ENCODE measurements at regions not wholly inside any gene's neighbourhood (a gene's known extent, or its start where the extent isn't known, plus 50 kb on each side); places are given as distances from the start of the nearest gene placed in this dataset.

DNA sequence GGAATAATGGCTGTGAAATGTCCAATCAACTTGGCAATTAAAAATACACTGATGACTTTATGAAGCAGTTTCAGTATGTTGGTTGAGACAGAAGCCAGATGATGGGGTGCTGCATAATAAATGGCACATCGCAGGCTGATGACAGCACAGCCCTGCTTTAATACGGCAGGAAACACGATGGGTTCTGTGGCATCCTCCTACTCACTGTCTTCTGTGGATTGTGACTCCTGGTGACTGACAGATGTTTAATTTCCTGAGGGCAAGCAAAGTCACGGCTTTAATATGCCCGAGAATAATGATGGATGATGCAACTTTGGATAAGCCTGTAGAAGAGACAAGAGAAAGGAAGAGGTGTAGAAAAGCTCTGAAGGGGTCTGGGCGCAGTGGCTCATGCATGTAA is 295.4 kb downstream of the TRIML1 start:
- TF ChIP-seq FOXP2 (optimal IDR thresholded peaks at IDR 0.05; ENCODE audit: borderline replicate concordance, extremely low read depth, extremely low read length, insufficient read depth) (no peak), TAF1 (IDR thresholded peaks at IDR 0.05; ENCODE audit: borderline replicate concordance, insufficient read depth, low read length) (no peak), SIN3A (IDR thresholded peaks at IDR 0.05; ENCODE audit: borderline replicate concordance, insufficient read depth, low read length) (no peak), POLR2AphosphoS5 (IDR thresholded peaks at IDR 0.05; ENCODE audit: low read depth, low read length) (no peak)
- TF ChIP-seq, protein P1, sequence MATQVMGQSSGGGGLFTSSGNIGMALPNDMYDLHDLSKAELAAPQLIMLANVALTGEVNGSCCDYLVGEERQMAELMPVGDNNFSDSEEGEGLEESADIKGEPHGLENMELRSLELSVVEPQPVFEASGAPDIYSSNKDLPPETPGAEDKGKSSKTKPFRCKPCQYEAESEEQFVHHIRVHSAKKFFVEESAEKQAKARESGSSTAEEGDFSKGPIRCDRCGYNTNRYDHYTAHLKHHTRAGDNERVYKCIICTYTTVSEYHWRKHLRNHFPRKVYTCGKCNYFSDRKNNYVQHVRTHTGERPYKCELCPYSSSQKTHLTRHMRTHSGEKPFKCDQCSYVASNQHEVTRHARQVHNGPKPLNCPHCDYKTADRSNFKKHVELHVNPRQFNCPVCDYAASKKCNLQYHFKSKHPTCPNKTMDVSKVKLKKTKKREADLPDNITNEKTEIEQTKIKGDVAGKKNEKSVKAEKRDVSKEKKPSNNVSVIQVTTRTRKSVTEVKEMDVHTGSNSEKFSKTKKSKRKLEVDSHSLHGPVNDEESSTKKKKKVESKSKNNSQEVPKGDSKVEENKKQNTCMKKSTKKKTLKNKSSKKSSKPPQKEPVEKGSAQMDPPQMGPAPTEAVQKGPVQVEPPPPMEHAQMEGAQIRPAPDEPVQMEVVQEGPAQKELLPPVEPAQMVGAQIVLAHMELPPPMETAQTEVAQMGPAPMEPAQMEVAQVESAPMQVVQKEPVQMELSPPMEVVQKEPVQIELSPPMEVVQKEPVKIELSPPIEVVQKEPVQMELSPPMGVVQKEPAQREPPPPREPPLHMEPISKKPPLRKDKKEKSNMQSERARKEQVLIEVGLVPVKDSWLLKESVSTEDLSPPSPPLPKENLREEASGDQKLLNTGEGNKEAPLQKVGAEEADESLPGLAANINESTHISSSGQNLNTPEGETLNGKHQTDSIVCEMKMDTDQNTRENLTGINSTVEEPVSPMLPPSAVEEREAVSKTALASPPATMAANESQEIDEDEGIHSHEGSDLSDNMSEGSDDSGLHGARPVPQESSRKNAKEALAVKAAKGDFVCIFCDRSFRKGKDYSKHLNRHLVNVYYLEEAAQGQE (IDR thresholded peaks at IDR 0.05; ENCODE audit: insufficient read depth in 1 of 2, low read depth in 2 of 2, low read length in 2 of 2) = no peak

GRCh38 chr4:188435381-188435780 is 296.1 kb downstream of the TRIML1 start:
- no peak for TF ChIP-seq FOXP2 (optimal IDR thresholded peaks at IDR 0.05; ENCODE audit: borderline replicate concordance, extremely low read depth, extremely low read length, insufficient read depth)
- TF ChIP-seq, protein P1 (IDR thresholded peaks at IDR 0.05; ENCODE audit: insufficient read depth in 1 of 2, low read depth in 2 of 2, low read length in 2 of 2) = no peak
- no peak for TF ChIP-seq SIN3A (IDR thresholded peaks at IDR 0.05; ENCODE audit: borderline replicate concordance, insufficient read depth, low read length)
- TF ChIP-seq POLR2AphosphoS5 (IDR thresholded peaks at IDR 0.05; ENCODE audit: low read depth, low read length) = no peak
- no peak for TF ChIP-seq TAF1 (IDR thresholded peaks at IDR 0.05; ENCODE audit: borderline replicate concordance, insufficient read depth, low read length)

DNA sequence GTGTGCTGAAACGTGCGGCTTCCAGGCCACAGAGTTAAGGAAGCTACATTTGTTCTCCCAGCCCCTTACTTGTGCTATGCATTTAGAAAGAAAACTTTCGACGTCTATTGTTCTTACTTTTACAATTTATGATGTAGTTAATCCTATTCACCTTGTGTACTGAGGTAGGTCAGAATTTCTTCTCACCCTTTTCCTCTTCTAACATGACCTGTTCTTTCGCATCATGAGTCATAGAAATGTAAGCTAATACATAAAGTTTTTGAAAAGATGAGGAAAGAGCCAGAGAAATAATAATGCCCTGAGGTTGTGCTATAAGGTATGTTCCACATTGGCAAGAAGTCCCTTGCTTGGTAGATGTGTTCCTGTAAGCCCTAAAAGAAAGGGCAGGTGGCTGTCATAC is 298.3 kb downstream of the TRIML1 start:
- TF ChIP-seq TAF1 (IDR thresholded peaks at IDR 0.05; ENCODE audit: borderline replicate concordance, insufficient read depth, low read length) (no peak), POLR2AphosphoS5 (IDR thresholded peaks at IDR 0.05; ENCODE audit: low read depth, low read length) (no peak), FOXP2 (optimal IDR thresholded peaks at IDR 0.05; ENCODE audit: borderline replicate concordance, extremely low read depth, extremely low read length, insufficient read depth) (no peak), SIN3A (IDR thresholded peaks at IDR 0.05; ENCODE audit: borderline replicate concordance, insufficient read depth, low read length) (no peak)
- TF ChIP-seq, protein P1 (IDR thresholded peaks at IDR 0.05; ENCODE audit: insufficient read depth in 1 of 2, low read depth in 2 of 2, low read length in 2 of 2) = no peak

DNA sequence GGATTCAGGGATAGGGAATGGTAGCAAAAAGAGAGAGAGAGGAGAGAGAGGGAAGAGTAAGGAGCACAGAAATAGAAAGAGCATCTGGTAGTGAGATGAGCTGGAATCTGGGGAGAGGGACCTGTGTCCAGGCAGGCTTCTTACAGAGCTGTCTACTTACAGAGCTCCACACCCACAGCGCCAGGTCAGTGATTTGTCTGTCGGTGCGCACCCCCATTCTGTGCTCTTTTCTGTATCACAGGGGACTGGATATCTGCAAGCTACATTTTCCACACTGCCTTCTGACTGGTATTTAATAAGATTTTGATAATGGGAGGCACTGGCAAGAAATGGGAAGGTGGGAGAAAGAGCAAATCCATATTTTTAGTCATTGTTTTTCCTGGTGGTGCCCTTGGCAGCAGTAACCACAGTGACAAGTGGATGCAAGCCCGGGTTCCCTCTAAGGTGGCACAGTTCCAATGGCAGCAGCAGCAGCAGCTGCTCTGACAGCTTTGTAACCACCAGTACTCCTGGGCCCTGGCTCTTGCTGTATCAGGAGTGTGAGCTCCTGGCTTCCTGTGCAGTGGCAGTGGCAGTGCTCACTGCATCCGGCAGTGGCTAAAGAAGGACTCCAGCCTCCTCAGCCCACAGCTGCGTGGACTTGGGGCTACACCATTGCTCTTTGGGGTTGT is 300.5 kb downstream of the TRIML1 start:
- TF ChIP-seq POLR2AphosphoS5 (IDR thresholded peaks at IDR 0.05; ENCODE audit: low read depth, low read length) (no peak), TAF1 (IDR thresholded peaks at IDR 0.05; ENCODE audit: borderline replicate concordance, insufficient read depth, low read length) (no peak), FOXP2 (optimal IDR thresholded peaks at IDR 0.05; ENCODE audit: borderline replicate concordance, extremely low read depth, extremely low read length, insufficient read depth) (no peak), SIN3A (IDR thresholded peaks at IDR 0.05; ENCODE audit: borderline replicate concordance, insufficient read depth, low read length) (no peak)
- TF ChIP-seq, protein P1 (IDR thresholded peaks at IDR 0.05; ENCODE audit: insufficient read depth in 1 of 2, low read depth in 2 of 2, low read length in 2 of 2) = no peak
